PC-9 (cell line): ENCODE measurements at regions not wholly inside any gene's neighbourhood (a gene's known extent, or its start where the extent isn't known, plus 50 kb on each side); places are given as distances from the start of the nearest gene placed in this dataset.

Experiments
- BruUV-seq: library from RNA; stranded (reverse); fragments of 400-500 nt; replicated peaks from 2 replicates; lab custom pipeline; 2021; lab: Mats Ljungman, UMichigan
- CTCF ChIA-PET: fragments of 300-600 bp; sonication (Branson Sonifier 250); formaldehyde crosslinking; loops from one replicate; lab custom pipeline; 2022; ENCODE audit warnings: antibody characterized with exemption; lab: Charles Lee
- POLR2A ChIA-PET: fragments of 300-600 bp; sonication (Branson Sonifier 250); formaldehyde crosslinking; loops from one replicate; lab custom pipeline; 2022; ENCODE audit warnings: antibody characterized with exemption; ENCODE audit not compliant: unreplicated experiment; lab: Charles Lee
- DNase-seq, 2 experiments: peaks; one replicate each; pipeline versions ENCODE4 v3.0.0 to v3.0.0-alpha.2; 2015 to 2022; ENCODE audit warnings: mixed read lengths in 1 of 2
- H2AFZ ChIP-seq: fragments of 200-600 bp; sonication (generic); 2 replicates; pipeline ENCODE4 v1.8.1; 2017; ENCODE audit warnings: antibody characterized with exemption
- H3F3A ChIP-seq: fragments of 200-600 bp; sonication (generic); 2 replicates; pipeline ENCODE4 v1.8.1; 2017; ENCODE audit warnings: antibody characterized with exemption, mild to moderate bottlenecking, low read depth; ENCODE audit not compliant: insufficient read depth
- H3K27ac ChIP-seq: fragments of 200-600 bp; sonication (generic); 2 replicates; pipeline ENCODE4 v1.6.1; 2016; ENCODE audit warnings: mixed run types
- H3K27me3 ChIP-seq: fragments of 200-600 bp; sonication (generic); 2 replicates; pipeline ENCODE4 v1.6.1; 2016; ENCODE audit warnings: low read depth, mixed run types; ENCODE audit not compliant: insufficient read depth
- H3K36me3 ChIP-seq: fragments of 200-600 bp; sonication (generic); 2 replicates; pipeline ENCODE4 v1.6.1; 2016; ENCODE audit warnings: low read depth, mixed run types
- H3K4me1 ChIP-seq: fragments of 200-600 bp; sonication (generic); replicated peaks from 2 replicates; pipeline ENCODE4 v1.6.1; 2016; ENCODE audit warnings: mixed run types; ENCODE audit not compliant: insufficient read depth
- H3K4me2 ChIP-seq: fragments of 200-600 bp; sonication (generic); 2 replicates; pipeline ENCODE4 v1.6.1; 2017; ENCODE audit warnings: mixed run types
- H3K4me3 ChIP-seq: fragments of 200-600 bp; sonication (generic); 2 replicates; pipeline ENCODE4 v1.6.1; 2016; ENCODE audit warnings: mixed run types
- H3K79me2 ChIP-seq: fragments of 200-600 bp; sonication (generic); 2 replicates; pipeline ENCODE4 v1.6.1; 2017; ENCODE audit warnings: low read depth, mixed run types
- H3K9me2 ChIP-seq: fragments of 200-600 bp; sonication (generic); 2 replicates; pipeline ENCODE4 v1.8.1; 2017; ENCODE audit warnings: mild to moderate bottlenecking; ENCODE audit not compliant: insufficient read depth
- H3K9me3 ChIP-seq: fragments of 200-600 bp; sonication (generic); 2 replicates; pipeline ENCODE4 v1.8.1; 2016; ENCODE audit warnings: low read depth; ENCODE audit not compliant: insufficient read depth
- H4K20me1 ChIP-seq: fragments of 200-600 bp; sonication (generic); 2 replicates; pipeline ENCODE4 v1.8.1; 2017; ENCODE audit not compliant: insufficient read depth
- CTCF ChIP-seq: fragments of 200-600 bp; sonication (generic); conservative IDR thresholded peaks from 2 replicates; pipeline ENCODE4 v1.6.1; 2017; ENCODE audit warnings: mixed run types, antibody characterized with exemption, mild to moderate bottlenecking, moderate library complexity
- EZH2 ChIP-seq: fragments of 200-600 bp; sonication (generic); IDR thresholded peaks from 2 replicates; pipeline ENCODE4 v1.8.0; 2017; ENCODE audit warnings: antibody characterized with exemption, low read depth
- intact Hi-C: fragments of 100-400 bp; cut with micrococcal nuclease; formaldehyde crosslinking; loops from one replicate; pipeline ENCODE4 v1.10.0; 2022; ENCODE audit not compliant: unreplicated experiment

GRCh38 chrX:151812661-151813060 lies 78.1 kb downstream of the CNGA2 start:
- TF ChIP-seq EZH2 (no peak), CTCF (no peak)
- Histone ChIP-seq H3K79me2 (no peaks in the 10 kb centered on the region), H3K27ac (no peak overlapping the region), H3F3A (no peaks in the 10 kb centered on the region), H3K9me3 (no peaks in the 10 kb centered on the region), H3K27me3 (no peaks in the 10 kb centered on the region), H2AFZ (no peak overlapping the region), H4K20me1 (no peaks in the 10 kb centered on the region), H3K4me2 (no peak overlapping the region), H3K9me2 (no peaks in the 10 kb centered on the region), H3K4me3 (no peak overlapping the region), H3K36me3 (no peaks in the 10 kb centered on the region), H3K4me1 (no peaks in the 10 kb centered on the region)
- CTCF ChIA-PET: no interaction called here
- intact Hi-C loops: no loop called here
- POLR2A ChIA-PET: no interaction called here
- no peak for DNase-seq
- BruUV-seq: no TSS peak

- ChIA-PET POLR2A (no interaction called here), CTCF (no interaction called here)
- Histone ChIP-seq H3K36me3 (no peaks in the 10 kb centered on the region), H3K4me2 (no peak overlapping the region), H4K20me1 (no peaks in the 10 kb centered on the region), H2AFZ (no peak overlapping the region), H3K79me2 (no peaks in the 10 kb centered on the region), H3K9me2 (no peaks in the 10 kb centered on the region), H3K27me3 (no peaks in the 10 kb centered on the region), H3K4me3 (no peak overlapping the region), H3K9me3 (no peaks in the 10 kb centered on the region), H3K4me1 (no peaks in the 10 kb centered on the region), H3F3A (no peaks in the 10 kb centered on the region), H3K27ac (no peak overlapping the region)
- TF ChIP-seq CTCF: no peak
- no peak for TF ChIP-seq EZH2
- DNase-seq: no peak
- intact Hi-C loops: no loop called here
- no TSS peak for BruUV-seq
These were observed 80.2 kb downstream of the CNGA2 start for GRCh38 chrX:151814767-151815166.

- Histone ChIP-seq H3K27me3 (no peaks in the 10 kb centered on the region), H3K9me3 (no peaks in the 10 kb centered on the region), H3K36me3 (no peaks in the 10 kb centered on the region)
These were observed 80.9 kb downstream of the CNGA2 start for GRCh38 chrX:151815398-151815797.

More at GRCh38 chrX:151815398-151815797, 80.9 kb downstream of the CNGA2 start:
- TF ChIP-seq CTCF (no peak), EZH2 (no peak)
- H3K4me3 ChIP-seq: no peak overlapping the region
- no peaks in the 10 kb centered on the region for H3K79me2 ChIP-seq
- H3K9me2 ChIP-seq: no peaks in the 10 kb centered on the region
- no peak for DNase-seq
- H3K27ac ChIP-seq: no peak overlapping the region
- CTCF ChIA-PET: no interaction called here
- H2AFZ ChIP-seq: no peak overlapping the region
- H3K4me1 ChIP-seq: no peaks in the 10 kb centered on the region
- H3K4me2 ChIP-seq: no peak overlapping the region
- POLR2A ChIA-PET: no interaction called here
- no peaks in the 10 kb centered on the region for H3F3A ChIP-seq
- BruUV-seq: no TSS peak
- H4K20me1 ChIP-seq: no peaks in the 10 kb centered on the region
- intact Hi-C loops: no loop called here
